ENCODE measurements at regions not wholly inside any gene's neighbourhood (a gene's known extent, or its start where the extent isn't known, plus 50 kb on each side); places are given as distances from the start of the nearest gene placed in this dataset.

DNA sequence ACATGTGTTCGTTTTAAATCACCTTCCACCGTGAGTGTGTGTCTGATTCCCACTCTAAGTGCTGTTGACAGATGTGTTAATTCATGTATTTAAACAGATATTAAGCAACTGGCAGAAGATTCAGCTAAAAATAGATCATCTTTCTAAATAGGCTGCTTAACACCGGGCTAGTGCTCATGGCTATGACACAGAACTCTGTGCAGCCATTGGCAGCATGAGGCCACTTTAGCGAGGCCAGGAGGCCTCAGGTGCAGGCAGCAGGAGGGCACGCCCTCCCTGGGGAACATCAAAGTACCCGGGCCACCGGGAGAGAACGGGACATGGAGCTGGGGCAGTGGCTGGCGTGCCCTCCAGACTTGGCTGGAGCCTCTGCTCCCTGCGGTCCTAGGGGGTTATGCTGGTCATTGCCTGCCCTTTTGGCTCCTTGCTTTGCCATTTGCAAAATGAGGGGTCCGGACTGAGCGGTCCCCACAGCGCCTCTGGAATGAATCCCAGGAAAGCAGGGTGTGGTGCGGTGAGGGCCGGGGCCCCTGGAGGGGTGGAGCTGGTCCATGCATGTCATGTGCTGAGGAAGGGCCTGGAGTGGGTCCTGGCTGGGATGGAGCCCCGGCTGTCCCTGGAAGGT is 62.8 kb upstream of the HDAC4 start:
- TF ChIP-seq POLR2A (IDR thresholded peaks at IDR 0.05): no peak
- TF ChIP-seq, protein P1, sequence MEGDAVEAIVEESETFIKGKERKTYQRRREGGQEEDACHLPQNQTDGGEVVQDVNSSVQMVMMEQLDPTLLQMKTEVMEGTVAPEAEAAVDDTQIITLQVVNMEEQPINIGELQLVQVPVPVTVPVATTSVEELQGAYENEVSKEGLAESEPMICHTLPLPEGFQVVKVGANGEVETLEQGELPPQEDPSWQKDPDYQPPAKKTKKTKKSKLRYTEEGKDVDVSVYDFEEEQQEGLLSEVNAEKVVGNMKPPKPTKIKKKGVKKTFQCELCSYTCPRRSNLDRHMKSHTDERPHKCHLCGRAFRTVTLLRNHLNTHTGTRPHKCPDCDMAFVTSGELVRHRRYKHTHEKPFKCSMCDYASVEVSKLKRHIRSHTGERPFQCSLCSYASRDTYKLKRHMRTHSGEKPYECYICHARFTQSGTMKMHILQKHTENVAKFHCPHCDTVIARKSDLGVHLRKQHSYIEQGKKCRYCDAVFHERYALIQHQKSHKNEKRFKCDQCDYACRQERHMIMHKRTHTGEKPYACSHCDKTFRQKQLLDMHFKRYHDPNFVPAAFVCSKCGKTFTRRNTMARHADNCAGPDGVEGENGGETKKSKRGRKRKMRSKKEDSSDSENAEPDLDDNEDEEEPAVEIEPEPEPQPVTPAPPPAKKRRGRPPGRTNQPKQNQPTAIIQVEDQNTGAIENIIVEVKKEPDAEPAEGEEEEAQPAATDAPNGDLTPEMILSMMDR (IDR thresholded peaks at IDR 0.05): no peak
